ENCODE measurements at regions not wholly inside any gene's neighbourhood (a gene's known extent, or its start where the extent isn't known, plus 50 kb on each side); places are given as distances from the start of the nearest gene placed in this dataset.
A peak's percentile ranks its signal among the peaks of the same experiment; 100 is the strongest.

- intact Hi-C loops (cut with DNase I; ENCODE audit: low total_unique reads), result loop anchor here (10.0 kb wide), 1 partner anchor 217 kb away; no protein-coding TSS in a partner anchor
- Histone ChIP-seq H3K4me3 (peak overlapping the region; percentile 40 to 49 (median 44)), H3K4me1 (peaks cover 0 to 29% (median 18%) of the 10 kb centered on the region in 4 donors), H3K36me3 (no peaks in the 10 kb centered on the region), H3K27ac (peak overlapping the region in 4 of 5 donors; percentile 5 to 66 (median 57)), H3K9me3 (no peaks in the 10 kb centered on the region), H3K27me3 (peaks cover 0 to 3% (median 0%) of the 10 kb centered on the region in 3 donors)
- WGBS, 5 donors, result 2 to 5% (median 4%) methylated on average over 17 of the region's 17 CpGs
- DNase-seq, result peak; percentile 32 to 92
- TF ChIP-seq POLR2AphosphoS5 (IDR thresholded peaks at IDR 0.05), result peak in 1 of 3 donors; percentile 34
- no peak for TF ChIP-seq POLR2A (IDR thresholded peaks at IDR 0.05)
- no peak for TF ChIP-seq EP300 (IDR thresholded peaks at IDR 0.05)
- TF ChIP-seq, protein P1, sequence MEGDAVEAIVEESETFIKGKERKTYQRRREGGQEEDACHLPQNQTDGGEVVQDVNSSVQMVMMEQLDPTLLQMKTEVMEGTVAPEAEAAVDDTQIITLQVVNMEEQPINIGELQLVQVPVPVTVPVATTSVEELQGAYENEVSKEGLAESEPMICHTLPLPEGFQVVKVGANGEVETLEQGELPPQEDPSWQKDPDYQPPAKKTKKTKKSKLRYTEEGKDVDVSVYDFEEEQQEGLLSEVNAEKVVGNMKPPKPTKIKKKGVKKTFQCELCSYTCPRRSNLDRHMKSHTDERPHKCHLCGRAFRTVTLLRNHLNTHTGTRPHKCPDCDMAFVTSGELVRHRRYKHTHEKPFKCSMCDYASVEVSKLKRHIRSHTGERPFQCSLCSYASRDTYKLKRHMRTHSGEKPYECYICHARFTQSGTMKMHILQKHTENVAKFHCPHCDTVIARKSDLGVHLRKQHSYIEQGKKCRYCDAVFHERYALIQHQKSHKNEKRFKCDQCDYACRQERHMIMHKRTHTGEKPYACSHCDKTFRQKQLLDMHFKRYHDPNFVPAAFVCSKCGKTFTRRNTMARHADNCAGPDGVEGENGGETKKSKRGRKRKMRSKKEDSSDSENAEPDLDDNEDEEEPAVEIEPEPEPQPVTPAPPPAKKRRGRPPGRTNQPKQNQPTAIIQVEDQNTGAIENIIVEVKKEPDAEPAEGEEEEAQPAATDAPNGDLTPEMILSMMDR (IDR thresholded peaks at IDR 0.05), result peak in 5 of 7 experiments; percentile 24 to 63 (median 44)
Measured at GRCh38 chr6:56851541-56852259, 103.2 kb upstream of the BEND6 start.

DNA sequence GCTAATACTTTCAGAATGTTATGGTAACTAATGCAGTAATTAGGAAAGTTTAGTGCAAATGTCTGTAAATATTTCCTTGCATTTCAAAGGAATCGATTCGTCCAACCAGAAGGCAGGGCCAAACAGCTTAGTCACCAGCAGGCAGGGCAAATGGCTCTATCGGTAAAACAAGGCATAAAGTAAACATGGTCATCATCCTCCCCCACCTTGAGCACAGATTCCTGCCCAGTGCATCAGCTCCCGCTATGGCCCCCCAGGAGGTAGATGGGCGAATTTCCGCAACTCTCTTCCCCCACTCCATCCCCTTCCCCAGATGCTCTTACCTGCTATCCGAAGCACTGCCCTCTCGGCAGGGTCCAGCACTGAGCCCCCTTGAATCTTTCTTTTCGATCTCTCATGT is 103.8 kb upstream of the BEND6 start:
- no peaks in the 10 kb centered on the region for H3K36me3 ChIP-seq
- WGBS, 5 donors, result 8 to 16% (median 9%) methylated on average over 8 to 9 of the region's 9 CpGs
- peak overlapping the region in 4 of 5 donors; percentile 5 to 66 (median 57) for H3K27ac ChIP-seq
- no peak for TF ChIP-seq EP300 (IDR thresholded peaks at IDR 0.05)
- TF ChIP-seq, protein P1 (IDR thresholded peaks at IDR 0.05), result no peak
- no peak for TF ChIP-seq POLR2A (IDR thresholded peaks at IDR 0.05)
- TF ChIP-seq POLR2AphosphoS5 (IDR thresholded peaks at IDR 0.05), result no peak
- peak overlapping the region; percentile 40 to 49 (median 44) for H3K4me3 ChIP-seq
- intact Hi-C loops (cut with DNase I; ENCODE audit: low total_unique reads), result loop anchor here (10.0 kb wide), 1 partner anchor 216 kb away; no protein-coding TSS in a partner anchor
- H3K4me1 ChIP-seq, result peaks cover 0 to 30% (median 18%) of the 10 kb centered on the region in 4 donors
- H3K9me3 ChIP-seq, result no peaks in the 10 kb centered on the region
- peak in 1 of 2 donors; percentile 34 for DNase-seq
- H3K27me3 ChIP-seq, result peaks cover 0 to 3% (median 0%) of the 10 kb centered on the region in 3 donors

- 48 to 70% (median 56%) methylated on average over 4 of the region's 4 CpGs for WGBS, 5 donors
- H3K4me3 ChIP-seq, result peak overlapping the region; percentile 40 to 49 (median 44)
- intact Hi-C loops (cut with DNase I; ENCODE audit: low total_unique reads), result loop anchor here (10.0 kb wide), 1 partner anchor 216 kb away; no protein-coding TSS in a partner anchor
- H3K36me3 ChIP-seq, result no peaks in the 10 kb centered on the region
- DNase-seq, result no peak
- peaks cover 0 to 3% (median 0%) of the 10 kb centered on the region in 3 donors for H3K27me3 ChIP-seq
- no peaks in the 10 kb centered on the region for H3K9me3 ChIP-seq
- H3K4me1 ChIP-seq, result peaks cover 0 to 29% (median 19%) of the 10 kb centered on the region in 4 donors
- TF ChIP-seq POLR2A (IDR thresholded peaks at IDR 0.05) (no peak), POLR2AphosphoS5 (IDR thresholded peaks at IDR 0.05) (no peak), EP300 (IDR thresholded peaks at IDR 0.05) (no peak)
- TF ChIP-seq, protein P1 (IDR thresholded peaks at IDR 0.05), result no peak
- peak overlapping the region in 4 of 5 donors; percentile 5 to 66 (median 57) for H3K27ac ChIP-seq
Measured at GRCh38 chr6:56850626-56851025, 104.3 kb upstream of the BEND6 start.

- Histone ChIP-seq H3K4me1 (peaks cover 0 to 34% (median 20%) of the 10 kb centered on the region in 4 donors), H3K9me3 (no peaks in the 10 kb centered on the region), H3K27ac (peak overlapping the region in 3 of 5 donors; percentile 54 to 66 (median 60)), H3K4me3 (no peak overlapping the region), H3K36me3 (no peaks in the 10 kb centered on the region), H3K27me3 (peaks cover 0 to 3% (median under 1%) of the 10 kb centered on the region in 3 donors)
- TF ChIP-seq, protein P1 (IDR thresholded peaks at IDR 0.05), result no peak
- no peak for TF ChIP-seq EP300 (IDR thresholded peaks at IDR 0.05)
- TF ChIP-seq POLR2AphosphoS5 (IDR thresholded peaks at IDR 0.05), result no peak
- no peak for TF ChIP-seq POLR2A (IDR thresholded peaks at IDR 0.05)
- 63 to 88% (median 85%) methylated on average over 4 of the region's 4 CpGs for WGBS, 5 donors
- DNase-seq, result no peak
- intact Hi-C loops (cut with DNase I; ENCODE audit: low total_unique reads), result loop anchor here (10.0 kb wide), 2 partner anchors 155 to 215 kb away; no protein-coding TSS in a partner anchor
Measured at GRCh38 chr6:56849896-56850295, 105.0 kb upstream of the BEND6 start.
